ENCODE measurements at regions not wholly inside any gene's neighbourhood (a gene's known extent, or its start where the extent isn't known, plus 50 kb on each side); places are given as distances from the start of the nearest gene placed in this dataset.

- TF ChIP-seq CTCF (conservative IDR thresholded peaks at IDR 0.05; ENCODE audit: low read length) (no peak), EZH2phosphoT487 (IDR thresholded peaks at IDR 0.05; ENCODE audit: borderline replicate concordance, low read depth, low read length) (no peak)
Observed at GRCh38 chr3:176274161-176274560, 923.1 kb downstream of the TBL1XR1 start.
